OCI-LY1 (cell line): ENCODE measurements at regions not wholly inside any gene's neighbourhood (a gene's known extent, or its start where the extent isn't known, plus 50 kb on each side); places are given as distances from the start of the nearest gene placed in this dataset.
"Not testable (repeated sequence)": the region's sequence is repeated elsewhere in the genome, so short reads cannot be mapped to it uniquely, and the experiment has no call there.

Source experiments
- H2AFZ ChIP-seq: fragments of 200-600 bp; sonication (generic), shearing (Covaris generic); 2 replicates; pipeline ENCODE4 v1.6.0; 2014; ENCODE audit warnings: antibody characterized with exemption, mild to moderate bottlenecking, low read length
- H3F3A ChIP-seq: fragments of 200-600 bp; sonication (generic), shearing (Covaris generic); 2 replicates; pipeline ENCODE4 v1.6.0; 2014; ENCODE audit warnings: mild to moderate bottlenecking, antibody characterized with exemption, low read length, moderate library complexity; ENCODE audit not compliant: insufficient read depth
- H3K27ac ChIP-seq: fragments of 200-600 bp; sonication (generic); 2 replicates; pipeline ENCODE4 v1.5.1; 2014; ENCODE audit warnings: low read length, mixed run types, mild to moderate bottlenecking, low read depth; ENCODE audit not compliant: poor library complexity, severe bottlenecking
- H3K27me3 ChIP-seq: fragments of 200-600 bp; sonication (generic); 2 replicates; pipeline ENCODE4 v1.6.0; 2014; ENCODE audit warnings: antibody characterized with exemption, mild to moderate bottlenecking, low read length, moderate library complexity; ENCODE audit not compliant: insufficient read depth
- H3K36me3 ChIP-seq: fragments of 200-600 bp; sonication (generic); 2 replicates; pipeline ENCODE4 v1.6.1; 2014; ENCODE audit warnings: mild to moderate bottlenecking, antibody characterized with exemption, low read length, moderate library complexity, mixed read lengths; ENCODE audit not compliant: insufficient read depth
- H3K4me1 ChIP-seq: fragments of 200-600 bp; sonication (generic); 2 replicates; pipeline ENCODE4 v1.5.1; 2014; ENCODE audit warnings: mild to moderate bottlenecking, low read length, moderate library complexity; ENCODE audit not compliant: insufficient read depth, severe bottlenecking
- H3K4me2 ChIP-seq: fragments of 200-600 bp; sonication (generic), shearing (Covaris generic); 2 replicates; pipeline ENCODE4 v1.6.1; 2014; ENCODE audit warnings: low read length
- H3K4me3 ChIP-seq: fragments of 200-600 bp; sonication (generic); 2 replicates; pipeline ENCODE4 v1.5.1; 2014; ENCODE audit warnings: low read length, low read depth, mild to moderate bottlenecking, mixed read lengths; ENCODE audit not compliant: poor library complexity, severe bottlenecking
- H3K79me2 ChIP-seq: fragments of 200-600 bp; shearing (Covaris generic); 2 replicates; pipeline ENCODE4 v1.6.1; 2016; ENCODE audit warnings: mixed run types, low read length, mixed read lengths; ENCODE audit not compliant: insufficient read depth
- H3K9ac ChIP-seq: fragments of 200-600 bp; sonication (generic), shearing (Covaris generic); 2 replicates; pipeline ENCODE4 v1.6.1; 2014; ENCODE audit warnings: mild to moderate bottlenecking, low read length, mixed read lengths
- H3K9me2 ChIP-seq: fragments of 200-600 bp; sonication (generic), shearing (Covaris generic); 2 replicates; pipeline ENCODE4 v1.6.1; 2014; ENCODE audit warnings: low read depth, mild to moderate bottlenecking, low read length, mixed read lengths
- H3K9me3 ChIP-seq: fragments of 200-600 bp; shearing (Covaris generic); 2 replicates; pipeline ENCODE4 v1.6.1; 2014; ENCODE audit warnings: low read length, mixed read lengths
- H4K20me1 ChIP-seq: fragments of 200-600 bp; sonication (generic), shearing (Covaris generic); 2 replicates; pipeline ENCODE4 v1.6.0; 2016; ENCODE audit warnings: mild to moderate bottlenecking, low read length; ENCODE audit not compliant: insufficient read depth
- EZH2 ChIP-seq: fragments of 200-600 bp; sonication (generic), shearing (Covaris generic); IDR thresholded peaks from 2 replicates; pipeline ENCODE4 v1.8.0; 2017; ENCODE audit warnings: borderline replicate concordance, mixed run types, mild to moderate bottlenecking, antibody characterized with exemption, low read length, moderate library complexity, mixed read lengths
- TF ChIP-seq, protein P1 (sequence below): fragments of 200-600 bp; sonication (generic), shearing (Covaris generic); IDR thresholded peaks from 2 replicates; pipeline ENCODE4 v1.5.1; 2017; ENCODE audit warnings: mild to moderate bottlenecking, antibody characterized with exemption, low read length, moderate library complexity, mixed read lengths

DNA sequence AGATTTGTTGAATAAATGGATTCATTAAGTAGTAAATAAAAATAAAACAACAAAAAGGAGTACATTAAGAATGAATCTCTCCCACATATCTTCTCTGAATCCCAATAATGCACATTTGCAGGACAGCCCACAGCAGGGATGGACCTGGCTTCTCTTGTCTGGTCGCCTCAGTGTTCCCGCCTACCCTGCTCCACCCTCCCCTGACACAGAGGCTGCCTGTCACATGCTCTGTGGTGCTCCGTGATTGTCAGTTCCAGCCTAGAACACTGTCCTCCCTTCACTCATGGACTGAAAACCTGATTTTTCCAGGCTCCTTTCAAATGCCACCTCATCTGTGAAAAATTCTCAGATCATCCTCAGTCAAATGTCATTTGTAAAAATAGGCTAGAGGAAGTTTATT is 94.5 kb upstream of the GPR12 start:
- H3K4me3 ChIP-seq: no peak overlapping the region
- H3K4me1 ChIP-seq: no peaks in the 10 kb centered on the region
- H3K36me3 ChIP-seq: no peaks in the 10 kb centered on the region
- H4K20me1 ChIP-seq: no peaks in the 10 kb centered on the region
- no peaks in the 10 kb centered on the region for H3K79me2 ChIP-seq
- H3K27ac ChIP-seq: no peak overlapping the region
- H2AFZ ChIP-seq: no peak overlapping the region
- H3F3A ChIP-seq: no peaks in the 10 kb centered on the region
- H3K27me3 ChIP-seq: no peaks in the 10 kb centered on the region
- no peaks in the 10 kb centered on the region for H3K9me3 ChIP-seq
- no peak overlapping the region for H3K4me2 ChIP-seq
- H3K9me2 ChIP-seq: no peaks in the 10 kb centered on the region
- TF ChIP-seq, protein P1, sequence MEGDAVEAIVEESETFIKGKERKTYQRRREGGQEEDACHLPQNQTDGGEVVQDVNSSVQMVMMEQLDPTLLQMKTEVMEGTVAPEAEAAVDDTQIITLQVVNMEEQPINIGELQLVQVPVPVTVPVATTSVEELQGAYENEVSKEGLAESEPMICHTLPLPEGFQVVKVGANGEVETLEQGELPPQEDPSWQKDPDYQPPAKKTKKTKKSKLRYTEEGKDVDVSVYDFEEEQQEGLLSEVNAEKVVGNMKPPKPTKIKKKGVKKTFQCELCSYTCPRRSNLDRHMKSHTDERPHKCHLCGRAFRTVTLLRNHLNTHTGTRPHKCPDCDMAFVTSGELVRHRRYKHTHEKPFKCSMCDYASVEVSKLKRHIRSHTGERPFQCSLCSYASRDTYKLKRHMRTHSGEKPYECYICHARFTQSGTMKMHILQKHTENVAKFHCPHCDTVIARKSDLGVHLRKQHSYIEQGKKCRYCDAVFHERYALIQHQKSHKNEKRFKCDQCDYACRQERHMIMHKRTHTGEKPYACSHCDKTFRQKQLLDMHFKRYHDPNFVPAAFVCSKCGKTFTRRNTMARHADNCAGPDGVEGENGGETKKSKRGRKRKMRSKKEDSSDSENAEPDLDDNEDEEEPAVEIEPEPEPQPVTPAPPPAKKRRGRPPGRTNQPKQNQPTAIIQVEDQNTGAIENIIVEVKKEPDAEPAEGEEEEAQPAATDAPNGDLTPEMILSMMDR: no peak
- no peak for TF ChIP-seq EZH2
- no peak overlapping the region for H3K9ac ChIP-seq

DNA sequence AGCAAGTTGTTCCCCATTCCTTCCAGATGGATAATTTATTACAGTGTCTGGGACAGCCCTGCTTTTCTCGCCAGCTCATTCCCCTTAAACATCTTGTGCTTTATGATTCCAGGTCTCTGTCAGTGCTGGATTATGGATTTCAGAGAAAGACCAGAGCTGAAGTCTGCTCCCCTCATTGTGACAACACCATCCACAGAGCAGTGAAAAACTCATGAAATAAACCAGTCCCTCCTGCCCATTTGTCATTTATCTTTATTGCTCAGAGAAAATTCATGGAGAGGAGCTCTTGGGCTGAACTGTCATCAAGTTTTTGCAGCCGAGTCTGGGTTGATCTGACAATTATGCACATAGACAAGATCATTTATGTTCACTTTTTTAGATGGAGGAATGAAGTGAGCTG is 92.7 kb upstream of the GPR12 start:
- H3K27me3 ChIP-seq: no peaks in the 10 kb centered on the region
- no peaks in the 10 kb centered on the region for H4K20me1 ChIP-seq
- H3K36me3 ChIP-seq: no peaks in the 10 kb centered on the region
- H3K4me1 ChIP-seq: no peaks in the 10 kb centered on the region
- no peaks in the 10 kb centered on the region for H3K9me2 ChIP-seq
- no peak overlapping the region for H3K9ac ChIP-seq
- no peak overlapping the region for H3K27ac ChIP-seq
- no peak overlapping the region for H3K4me2 ChIP-seq
- no peaks in the 10 kb centered on the region for H3K9me3 ChIP-seq
- no peak overlapping the region for H2AFZ ChIP-seq
- TF ChIP-seq, protein P1: no peak
- no peak for TF ChIP-seq EZH2
- H3K4me3 ChIP-seq: no peak overlapping the region
- no peaks in the 10 kb centered on the region for H3K79me2 ChIP-seq
- H3F3A ChIP-seq: no peaks in the 10 kb centered on the region

DNA sequence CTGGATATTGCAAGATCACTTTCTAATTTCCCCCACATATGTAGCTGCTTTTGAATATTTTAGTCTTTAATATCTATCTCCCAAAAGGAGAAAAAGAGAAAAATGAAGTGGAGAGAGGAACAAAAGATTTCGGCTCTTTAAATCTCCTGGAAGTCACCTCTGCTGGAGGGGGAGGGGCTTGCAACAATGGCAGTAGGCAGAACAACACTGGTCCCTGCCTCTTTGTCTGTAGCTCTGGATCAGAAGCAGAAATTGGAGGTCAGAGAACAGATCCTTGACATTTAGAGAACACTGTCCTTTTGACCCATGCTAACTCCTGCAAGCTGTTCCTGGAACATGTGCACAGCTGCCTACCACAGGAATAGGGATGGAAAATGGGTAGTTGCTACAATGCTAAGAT is 86.7 kb upstream of the GPR12 start:
- Histone ChIP-seq H3K36me3 (no peaks in the 10 kb centered on the region), H3K4me1 (no peaks in the 10 kb centered on the region), H3K9me2 (no peaks in the 10 kb centered on the region), H3K4me2 (no peak overlapping the region), H3K27ac (no peak overlapping the region), H4K20me1 (no peaks in the 10 kb centered on the region), H2AFZ (no peak overlapping the region), H3K9me3 (no peaks in the 10 kb centered on the region), H3K27me3 (no peaks in the 10 kb centered on the region), H3K4me3 (no peak overlapping the region), H3K79me2 (no peaks in the 10 kb centered on the region), H3K9ac (no peak overlapping the region), H3F3A (no peaks in the 10 kb centered on the region)
- TF ChIP-seq, protein P1: no peak
- TF ChIP-seq EZH2: no peak

DNA sequence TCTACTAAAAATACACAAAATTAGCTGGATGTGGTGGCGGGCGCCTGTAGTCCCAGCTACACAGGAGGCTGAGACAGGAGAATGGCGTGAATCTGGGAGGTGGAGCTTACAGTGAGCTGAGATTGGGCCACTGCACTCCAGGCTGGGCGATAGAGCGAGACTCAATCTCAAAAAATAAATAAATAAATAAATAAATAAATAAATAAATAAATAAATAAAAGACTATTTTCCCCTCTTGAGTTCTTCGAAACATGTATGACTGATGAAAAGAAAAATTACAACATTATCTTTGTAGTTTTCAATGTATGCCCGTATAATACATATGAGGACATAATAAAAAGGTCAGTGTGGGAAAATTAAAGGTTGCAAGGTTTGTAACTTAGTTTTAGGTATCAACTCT is 84.5 kb upstream of the GPR12 start:
- H3K27me3 ChIP-seq, H3K4me1 ChIP-seq, H3K27ac ChIP-seq, H3K4me2 ChIP-seq, H3F3A ChIP-seq, H3K79me2 ChIP-seq, H2AFZ ChIP-seq, H3K9me2 ChIP-seq, H4K20me1 ChIP-seq, H3K36me3 ChIP-seq, H3K9me3 ChIP-seq, H3K9ac ChIP-seq, H3K4me3 ChIP-seq: not testable (repeated sequence)
